Adipocyte (in vitro differentiated cells): ENCODE measurements at regions not wholly inside any gene's neighbourhood (a gene's known extent, or its start where the extent isn't known, plus 50 kb on each side); places are given as distances from the start of the nearest gene placed in this dataset.

Experiments used
- DNase-seq: peaks from one replicate; pipeline ENCODE4 v3.0.0-alpha.2; 2015; ENCODE audit warnings: low read depth
- H3K27me3 ChIP-seq: replicated peaks from 2 replicates; pipeline ENCODE4 v1.7.0; 2013; ENCODE audit warnings: mild to moderate bottlenecking, low read length, moderate library complexity; ENCODE audit not compliant: control insufficient read depth, insufficient read depth
- H3K36me3 ChIP-seq: 2 replicates; pipeline ENCODE4 v1.7.0; 2013; ENCODE audit warnings: low read length, mild to moderate bottlenecking, moderate library complexity; ENCODE audit not compliant: control insufficient read depth, insufficient read depth, severe bottlenecking
- H3K4me1 ChIP-seq: 2 replicates; pipeline ENCODE4 v1.7.0; 2013; ENCODE audit warnings: mild to moderate bottlenecking, low read length, moderate library complexity; ENCODE audit not compliant: control insufficient read depth, insufficient read depth
- H3K4me3 ChIP-seq: 2 replicates; pipeline ENCODE4 v1.7.0; 2013; ENCODE audit warnings: mild to moderate bottlenecking, low read length, moderate library complexity
- H3K9ac ChIP-seq: 2 replicates; pipeline ENCODE4 v1.7.0; 2013; ENCODE audit warnings: mild to moderate bottlenecking, low read length, moderate library complexity
- H3K9me3 ChIP-seq: 2 replicates; pipeline ENCODE4 v1.7.0; 2013; ENCODE audit warnings: mild to moderate bottlenecking, low read length, moderate library complexity; ENCODE audit not compliant: control insufficient read depth

DNA sequence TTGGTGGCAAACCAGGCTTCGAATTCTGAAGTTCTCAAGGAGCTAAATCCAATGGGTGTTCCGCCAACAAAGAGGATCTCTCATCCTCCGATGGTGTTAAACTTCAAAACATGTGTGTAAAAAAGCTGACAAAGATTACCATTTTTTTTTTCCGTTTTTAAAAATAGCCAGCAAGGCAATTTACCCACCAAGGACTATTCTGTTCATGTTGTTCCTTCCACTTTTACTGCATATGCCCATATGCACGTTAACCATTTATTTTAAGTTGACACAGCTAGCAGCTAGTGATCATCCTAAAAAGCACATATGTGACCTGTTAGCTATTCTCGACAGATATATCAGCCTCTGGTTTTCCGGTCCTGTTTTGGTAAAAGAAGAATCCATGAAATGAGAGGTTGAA is 326.7 kb downstream of the PLK2 start:
- Histone ChIP-seq H3K36me3 (no peaks in the 10 kb centered on the region), H3K27me3 (no peaks in the 10 kb centered on the region), H3K9ac (no peak overlapping the region), H3K9me3 (no peaks in the 10 kb centered on the region), H3K4me3 (no peak overlapping the region), H3K4me1 (peaks cover 22% of the 10 kb centered on the region)
- DNase-seq = no peak

DNA sequence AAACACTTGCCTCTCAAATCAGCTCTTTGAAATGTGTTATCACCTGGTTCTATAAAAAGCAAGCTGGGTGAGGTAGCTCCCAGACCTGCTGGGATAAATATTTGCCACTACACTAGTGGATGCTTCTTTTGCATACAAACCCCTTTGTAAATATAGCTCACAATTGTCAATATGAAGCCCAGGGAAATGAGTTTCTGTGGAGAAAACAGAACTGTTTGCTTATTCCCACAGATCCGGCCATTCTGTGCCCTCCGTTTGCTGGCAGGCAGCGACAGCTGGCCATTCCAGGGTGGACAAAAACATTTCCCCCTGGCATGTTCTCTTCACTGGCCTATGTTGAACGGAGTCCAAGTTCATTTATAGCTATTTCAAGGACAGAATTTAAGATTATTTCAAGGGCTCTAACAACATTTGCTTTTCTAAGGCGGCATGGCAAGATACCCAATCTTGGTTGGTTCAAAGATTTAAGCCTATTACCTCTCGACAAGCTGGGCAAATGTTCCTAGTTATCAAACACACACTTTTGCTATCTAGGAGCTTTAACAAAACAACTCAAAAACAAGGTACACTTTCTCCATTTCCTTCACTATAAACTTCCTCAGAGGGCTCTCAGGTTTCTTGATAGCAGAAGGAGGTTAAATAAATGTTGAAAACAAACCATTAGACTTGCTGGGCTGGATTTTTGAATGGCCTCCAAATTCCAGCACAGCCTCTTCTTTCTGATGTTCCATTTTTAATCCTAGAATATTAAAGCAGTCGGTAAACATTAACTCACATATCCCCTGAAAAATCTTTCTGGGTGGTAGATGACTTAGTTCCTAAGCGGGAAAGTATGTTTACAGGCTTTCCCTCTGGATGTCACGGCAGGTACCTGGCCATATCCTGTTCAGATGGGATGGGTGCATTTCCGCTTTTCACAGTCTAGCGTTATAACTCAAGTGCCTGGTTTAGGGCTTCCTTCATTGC is 332.3 kb downstream of the PLK2 start:
- H3K4me3 ChIP-seq = no peak overlapping the region
- no peaks in the 10 kb centered on the region for H3K9me3 ChIP-seq
- no peaks in the 10 kb centered on the region for H3K36me3 ChIP-seq
- H3K4me1 ChIP-seq = peaks cover 7% of the 10 kb centered on the region
- no peak overlapping the region for H3K9ac ChIP-seq
- no peak for DNase-seq
- H3K27me3 ChIP-seq = no peaks in the 10 kb centered on the region

DNA sequence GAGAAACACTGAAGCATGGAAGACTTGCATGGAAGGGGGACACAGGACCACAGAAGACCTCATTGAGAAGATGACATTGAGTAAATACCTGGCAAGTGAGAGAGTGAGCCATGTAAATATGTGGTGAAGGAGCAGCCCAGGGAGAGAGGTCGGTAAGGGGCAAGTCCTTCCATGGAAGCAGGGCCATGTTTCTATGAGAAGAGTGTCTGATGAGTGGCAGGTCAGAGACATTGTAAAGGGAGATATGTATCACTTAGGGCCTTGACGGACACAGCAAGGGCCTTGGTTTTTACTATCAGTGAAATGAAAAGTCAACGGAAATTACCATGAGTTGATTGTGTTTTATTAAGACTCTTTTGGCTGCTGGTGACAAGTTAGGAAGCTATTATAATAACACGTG is 336.4 kb downstream of the PLK2 start:
- no peak overlapping the region for H3K9ac ChIP-seq
- H3K36me3 ChIP-seq = no peaks in the 10 kb centered on the region
- H3K4me3 ChIP-seq = no peak overlapping the region
- H3K9me3 ChIP-seq = no peaks in the 10 kb centered on the region
- peaks cover 7% of the 10 kb centered on the region for H3K4me1 ChIP-seq
- no peak for DNase-seq
- H3K27me3 ChIP-seq = no peaks in the 10 kb centered on the region

DNA sequence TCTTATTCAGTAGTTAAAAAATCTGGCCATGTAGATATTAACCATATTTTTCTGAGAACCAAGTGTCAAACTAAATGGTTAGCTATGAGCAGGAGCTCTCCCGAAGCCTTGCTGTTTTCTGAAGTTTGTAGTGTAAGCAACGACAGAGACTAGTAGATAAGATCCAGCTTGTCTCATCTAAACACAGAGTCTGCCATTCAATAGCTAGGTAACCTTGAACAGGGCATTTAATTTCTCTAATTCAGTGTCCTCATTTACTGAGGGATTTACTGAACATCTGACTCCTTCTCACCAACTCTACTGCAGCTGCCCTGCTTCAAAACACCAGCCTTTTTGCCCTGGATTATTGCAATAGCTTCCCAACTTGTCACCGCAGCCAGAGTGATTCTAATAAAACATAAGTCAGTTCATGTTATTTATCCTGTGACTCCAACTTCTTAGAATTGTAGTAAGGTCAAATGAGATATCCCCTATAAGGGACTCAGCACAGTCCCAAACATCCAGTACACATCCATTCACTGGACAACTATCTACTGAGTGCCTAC is 337.0 kb downstream of the PLK2 start:
- H3K4me1 ChIP-seq = peaks cover 7% of the 10 kb centered on the region
- H3K27me3 ChIP-seq = no peaks in the 10 kb centered on the region
- no peak overlapping the region for H3K4me3 ChIP-seq
- DNase-seq = no peak
- H3K9me3 ChIP-seq = no peaks in the 10 kb centered on the region
- H3K9ac ChIP-seq = no peak overlapping the region
- H3K36me3 ChIP-seq = no peaks in the 10 kb centered on the region

DNA sequence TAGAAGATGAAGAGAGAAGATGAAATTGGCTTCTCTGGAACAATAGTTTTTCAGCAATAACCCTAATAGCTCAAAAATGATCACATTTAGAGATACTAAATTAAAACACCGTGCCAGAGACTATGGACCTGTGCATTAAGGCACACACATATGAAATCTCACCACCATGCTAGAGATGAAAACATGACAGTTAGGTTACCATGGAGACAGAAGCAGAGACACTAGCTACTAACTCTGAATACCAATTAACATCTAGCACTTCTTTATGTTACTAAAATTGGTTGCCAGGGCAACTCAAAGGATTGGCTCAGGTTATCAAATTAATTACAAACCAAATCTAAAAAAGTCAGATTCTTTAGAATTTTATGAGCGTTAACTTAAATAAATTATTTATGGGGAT is 337.7 kb downstream of the PLK2 start:
- no peak overlapping the region for H3K9ac ChIP-seq
- H3K27me3 ChIP-seq = no peaks in the 10 kb centered on the region
- no peaks in the 10 kb centered on the region for H3K9me3 ChIP-seq
- H3K4me3 ChIP-seq = no peak overlapping the region
- no peak for DNase-seq
- H3K4me1 ChIP-seq = peaks cover 7% of the 10 kb centered on the region
- H3K36me3 ChIP-seq = no peaks in the 10 kb centered on the region

DNA sequence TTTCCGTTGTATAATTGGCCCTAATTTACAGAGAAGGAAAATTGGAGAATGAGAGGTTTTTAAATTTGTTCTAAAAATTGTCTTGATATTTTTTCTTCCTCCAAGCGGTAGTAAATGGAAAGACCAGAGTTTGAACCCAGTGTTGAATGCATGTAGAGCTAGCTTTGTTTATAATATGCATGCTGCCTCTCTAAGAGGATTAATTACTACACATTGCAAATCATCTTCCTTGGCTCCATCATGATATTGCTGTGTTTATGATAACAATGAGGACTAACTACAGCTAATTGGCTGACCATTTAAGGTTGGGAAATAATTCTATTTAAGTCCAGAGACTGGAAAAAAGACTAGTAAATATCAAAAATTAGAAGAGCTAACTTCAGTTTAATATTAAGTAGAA is 338.5 kb downstream of the PLK2 start:
- Histone ChIP-seq H3K4me1 (peaks cover 7% of the 10 kb centered on the region), H3K4me3 (no peak overlapping the region), H3K9ac (no peak overlapping the region), H3K36me3 (no peaks in the 10 kb centered on the region), H3K9me3 (no peaks in the 10 kb centered on the region), H3K27me3 (no peaks in the 10 kb centered on the region)
- DNase-seq = no peak

DNA sequence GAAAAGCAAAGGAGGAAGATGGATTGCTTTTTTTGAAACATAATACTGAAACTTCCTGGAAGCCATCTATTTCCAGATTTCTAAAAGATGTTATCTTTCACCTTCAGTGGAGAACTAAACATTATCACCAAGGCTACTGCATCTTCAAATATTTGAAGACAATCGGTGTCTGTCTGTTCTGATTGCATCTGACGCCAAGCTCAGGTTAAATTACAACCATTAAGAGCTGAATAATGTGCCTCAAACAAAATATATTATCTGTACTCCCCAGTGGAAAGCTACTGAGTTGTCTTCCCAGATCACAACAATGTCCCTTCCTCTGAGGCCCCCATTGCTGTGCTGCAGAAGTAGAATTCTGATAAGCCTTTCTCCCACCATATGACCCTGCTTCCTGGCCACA is 342.3 kb downstream of the PLK2 start:
- no peaks in the 10 kb centered on the region for H3K36me3 ChIP-seq
- H3K27me3 ChIP-seq = no peaks in the 10 kb centered on the region
- H3K4me3 ChIP-seq = no peak overlapping the region
- DNase-seq = no peak
- no peak overlapping the region for H3K9ac ChIP-seq
- no peaks in the 10 kb centered on the region for H3K4me1 ChIP-seq
- H3K9me3 ChIP-seq = no peaks in the 10 kb centered on the region

DNA sequence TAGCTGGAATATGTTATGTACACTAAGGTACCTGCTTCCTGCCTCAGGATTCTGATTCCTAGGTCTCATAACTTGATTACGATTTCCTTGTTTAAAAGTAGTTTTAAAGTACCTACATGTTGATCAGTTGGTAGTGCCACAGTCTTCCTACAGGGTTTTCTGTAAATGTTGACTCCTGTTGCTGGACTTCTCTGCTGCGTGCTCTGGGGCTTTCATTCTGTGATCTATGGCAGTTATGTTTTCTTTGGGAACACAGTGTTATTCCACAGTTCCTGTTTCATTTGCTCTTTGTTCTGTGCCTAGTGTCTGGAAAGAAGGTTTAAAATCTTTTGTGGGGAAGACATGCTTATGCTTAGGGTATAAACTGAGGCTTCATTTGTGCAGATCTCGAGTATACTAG is 343.5 kb downstream of the PLK2 start:
- no peak for DNase-seq
- H3K36me3 ChIP-seq = no peaks in the 10 kb centered on the region
- no peak overlapping the region for H3K4me3 ChIP-seq
- H3K9ac ChIP-seq = no peak overlapping the region
- H3K4me1 ChIP-seq = no peaks in the 10 kb centered on the region
- H3K9me3 ChIP-seq = no peaks in the 10 kb centered on the region
- H3K27me3 ChIP-seq = no peaks in the 10 kb centered on the region

DNA sequence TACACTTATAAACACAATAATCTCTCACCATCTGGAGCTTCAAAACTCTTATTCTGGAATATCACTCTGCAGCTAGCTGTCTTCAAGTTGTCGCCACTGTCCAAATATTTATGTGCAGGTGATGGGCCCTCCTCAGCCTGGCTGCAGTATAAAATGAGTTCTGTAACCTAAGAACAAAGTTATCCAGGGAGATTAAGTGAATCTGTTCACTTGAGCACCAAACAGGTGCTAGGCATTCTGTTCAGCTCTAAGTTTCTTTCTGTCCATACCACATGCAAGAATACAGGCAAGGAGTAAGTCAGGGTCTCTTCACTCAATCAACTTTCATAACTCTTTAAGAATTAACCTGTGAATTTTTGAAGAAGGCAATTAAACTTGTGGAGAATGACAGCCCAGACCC is 344.1 kb downstream of the PLK2 start:
- Histone ChIP-seq H3K4me1 (no peaks in the 10 kb centered on the region), H3K9me3 (no peaks in the 10 kb centered on the region), H3K27me3 (no peaks in the 10 kb centered on the region), H3K4me3 (no peak overlapping the region), H3K36me3 (no peaks in the 10 kb centered on the region), H3K9ac (no peak overlapping the region)
- no peak for DNase-seq

DNA sequence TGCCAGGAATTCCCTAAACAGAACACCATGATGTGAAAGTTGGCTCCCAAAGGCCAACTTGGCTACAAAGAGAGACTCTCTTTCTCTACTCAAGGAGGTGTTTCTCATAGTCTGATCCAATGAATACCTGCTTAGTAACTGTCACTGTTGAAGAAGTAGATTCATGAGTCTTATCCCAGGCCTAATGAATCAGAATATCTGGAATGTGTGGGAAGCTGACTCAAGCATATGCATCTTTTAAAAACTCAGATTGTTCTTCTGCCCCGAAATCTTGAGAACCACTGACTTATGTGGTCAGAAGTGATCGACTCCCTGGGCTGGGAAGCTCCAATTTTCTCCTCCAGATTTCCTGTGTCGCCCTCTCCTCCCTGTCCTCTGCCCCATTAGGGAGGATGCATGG is 345.6 kb downstream of the PLK2 start:
- Histone ChIP-seq H3K36me3 (no peaks in the 10 kb centered on the region), H3K9ac (no peak overlapping the region), H3K4me1 (no peaks in the 10 kb centered on the region), H3K27me3 (no peaks in the 10 kb centered on the region), H3K9me3 (no peaks in the 10 kb centered on the region), H3K4me3 (no peak overlapping the region)
- peak; percentile 30 for DNase-seq

DNA sequence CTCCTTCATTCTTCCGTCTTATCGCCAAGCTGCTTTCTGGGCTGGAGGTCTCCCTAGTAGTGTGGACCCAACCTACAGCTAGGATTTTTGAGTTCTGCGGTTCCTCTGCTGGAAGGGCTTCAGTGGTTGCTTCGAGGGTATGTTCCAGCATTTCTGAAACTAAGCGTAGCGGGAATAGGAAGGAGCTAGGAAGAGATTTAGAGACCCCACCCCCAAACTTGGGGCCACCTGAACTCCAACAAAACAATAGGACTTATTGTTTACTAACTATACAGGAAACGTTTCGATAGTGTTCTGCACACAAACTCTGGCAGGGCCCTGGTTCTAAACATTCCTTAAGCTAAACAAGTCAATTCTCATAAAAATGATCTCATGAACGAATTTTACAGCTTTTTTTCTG is 346.7 kb downstream of the PLK2 start:
- Histone ChIP-seq H3K36me3 (no peaks in the 10 kb centered on the region), H3K4me1 (no peaks in the 10 kb centered on the region), H3K9me3 (no peaks in the 10 kb centered on the region), H3K27me3 (no peaks in the 10 kb centered on the region), H3K9ac (no peak overlapping the region), H3K4me3 (no peak overlapping the region)
- no peak for DNase-seq
